ENCODE measurements at regions not wholly inside any gene's neighbourhood (a gene's known extent, or its start where the extent isn't known, plus 50 kb on each side); places are given as distances from the start of the nearest gene placed in this dataset.

GRCh38 chr12:66813137-66813892, 134.4 kb upstream of the GRIP1 start:
- no peak for TF ChIP-seq CTCF (conservative IDR thresholded peaks at IDR 0.05; ENCODE audit: low read length)
- TF ChIP-seq EZH2phosphoT487 (IDR thresholded peaks at IDR 0.05; ENCODE audit: borderline replicate concordance, low read depth, low read length), result no peak
